Glutamatergic neuron (in vitro differentiated cells): ENCODE measurements at regions not wholly inside any gene's neighbourhood (a gene's known extent, or its start where the extent isn't known, plus 50 kb on each side); places are given as distances from the start of the nearest gene placed in this dataset.
"Not testable (repeated sequence)": the region's sequence is repeated elsewhere in the genome, so short reads cannot be mapped to it uniquely, and the experiment has no call there.

Experiments
- DNase-seq: peaks from one replicate; pipeline ENCODE4 v3.0.0; 2022
- H3K27ac Mint-ChIP-seq: one replicate; pipeline ENCODE4 v1.8.0; 2020; ENCODE audit warnings: mild to moderate bottlenecking, mixed read lengths, inconsistent platforms; ENCODE audit not compliant: unreplicated experiment
- H3K27me3 Mint-ChIP-seq: one replicate; pipeline ENCODE4 v1.8.0; 2020; ENCODE audit warnings: mild to moderate bottlenecking, moderate library complexity, mixed read lengths, inconsistent platforms; ENCODE audit not compliant: unreplicated experiment
- H3K36me3 Mint-ChIP-seq: one replicate; pipeline ENCODE4 v1.8.0; 2020; ENCODE audit warnings: mild to moderate bottlenecking, mixed read lengths, inconsistent platforms; ENCODE audit not compliant: unreplicated experiment
- H3K4me1 Mint-ChIP-seq: one replicate; pipeline ENCODE4 v1.8.0; 2020; ENCODE audit warnings: mild to moderate bottlenecking, low read depth, mixed read lengths, inconsistent platforms; ENCODE audit not compliant: unreplicated experiment
- H3K4me3 Mint-ChIP-seq: one replicate; pipeline ENCODE4 v1.8.0; 2020; ENCODE audit warnings: mild to moderate bottlenecking, mixed read lengths, inconsistent platforms; ENCODE audit not compliant: unreplicated experiment
- H3K9me3 Mint-ChIP-seq: one replicate; pipeline ENCODE4 v1.8.0; 2020; ENCODE audit warnings: mild to moderate bottlenecking, moderate library complexity, mixed read lengths, inconsistent platforms; ENCODE audit not compliant: unreplicated experiment
- CTCF ChIP-seq: fragments of 200-600 bp; sonication (generic); IDR thresholded peaks from one replicate; pipeline ENCODE4 v1.5.0; 2021; ENCODE audit not compliant: partially characterized antibody, unreplicated experiment

- no peak overlapping the region for H3K4me3 Mint-ChIP-seq
- H3K36me3 Mint-ChIP-seq, result no peaks in the 10 kb centered on the region
- H3K4me1 Mint-ChIP-seq, result no peaks in the 10 kb centered on the region
- H3K9me3 Mint-ChIP-seq, result peaks cover 1% of the 10 kb centered on the region
- no peak for DNase-seq
- TF ChIP-seq CTCF, result no peak
- H3K27me3 Mint-ChIP-seq, result no peaks in the 10 kb centered on the region
- H3K27ac Mint-ChIP-seq, result no peak overlapping the region
Observed at GRCh38 chr7:4604456-4604940, 77.6 kb upstream of the FOXK1 start.

DNA sequence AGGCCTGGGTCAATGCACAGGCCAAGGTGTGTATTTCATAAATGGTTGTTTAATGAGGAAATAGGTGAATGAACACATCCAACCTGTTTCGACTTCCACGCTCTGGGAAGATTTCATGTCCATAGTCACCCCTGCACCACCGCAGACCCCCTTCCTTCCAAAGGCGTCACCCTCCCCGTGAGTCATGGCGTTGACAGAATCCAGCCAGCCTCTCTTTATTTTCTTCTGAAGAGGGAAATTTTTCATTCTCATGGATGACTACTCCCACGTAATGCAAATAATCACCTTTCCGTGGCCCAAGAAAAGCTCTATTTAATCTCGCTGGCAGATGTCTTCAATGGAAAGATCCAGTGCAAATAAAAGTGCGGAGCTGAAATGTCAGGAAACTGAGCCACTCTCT, 75.3 kb upstream of the FOXK1 start:
- no peak for DNase-seq
- no peak overlapping the region for H3K4me3 Mint-ChIP-seq
- no peak overlapping the region for H3K27ac Mint-ChIP-seq
- H3K9me3 Mint-ChIP-seq, result peaks cover 1% of the 10 kb centered on the region
- H3K4me1 Mint-ChIP-seq, result no peaks in the 10 kb centered on the region
- H3K27me3 Mint-ChIP-seq, result peaks cover 2% of the 10 kb centered on the region
- TF ChIP-seq CTCF, result no peak
- H3K36me3 Mint-ChIP-seq, result no peaks in the 10 kb centered on the region

DNA sequence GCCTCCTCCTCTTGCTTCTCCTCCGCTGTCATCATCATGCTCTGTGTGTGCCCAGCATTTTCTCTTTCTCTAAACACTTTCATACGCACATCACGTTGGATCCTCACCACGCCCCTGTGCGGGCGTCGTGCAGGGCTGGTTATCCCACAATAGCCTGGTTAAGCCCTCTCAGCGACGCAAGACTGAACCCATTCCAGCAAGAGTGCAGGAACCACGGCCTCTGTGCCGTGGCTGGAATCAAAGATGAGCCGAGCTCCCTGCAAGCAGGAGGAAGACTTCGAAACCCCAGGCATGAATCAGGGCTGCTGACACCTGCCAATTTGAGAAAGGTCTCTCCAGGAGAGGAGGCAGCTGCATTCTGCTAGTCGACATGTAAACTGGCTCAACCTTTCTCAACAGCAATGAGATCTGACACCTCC, 74.8 kb upstream of the FOXK1 start:
- no peak overlapping the region for H3K27ac Mint-ChIP-seq
- peaks cover 1% of the 10 kb centered on the region for H3K9me3 Mint-ChIP-seq
- peaks cover 2% of the 10 kb centered on the region for H3K27me3 Mint-ChIP-seq
- no peaks in the 10 kb centered on the region for H3K36me3 Mint-ChIP-seq
- no peak for DNase-seq
- H3K4me3 Mint-ChIP-seq, result no peak overlapping the region
- H3K4me1 Mint-ChIP-seq, result no peaks in the 10 kb centered on the region
- no peak for TF ChIP-seq CTCF

DNA sequence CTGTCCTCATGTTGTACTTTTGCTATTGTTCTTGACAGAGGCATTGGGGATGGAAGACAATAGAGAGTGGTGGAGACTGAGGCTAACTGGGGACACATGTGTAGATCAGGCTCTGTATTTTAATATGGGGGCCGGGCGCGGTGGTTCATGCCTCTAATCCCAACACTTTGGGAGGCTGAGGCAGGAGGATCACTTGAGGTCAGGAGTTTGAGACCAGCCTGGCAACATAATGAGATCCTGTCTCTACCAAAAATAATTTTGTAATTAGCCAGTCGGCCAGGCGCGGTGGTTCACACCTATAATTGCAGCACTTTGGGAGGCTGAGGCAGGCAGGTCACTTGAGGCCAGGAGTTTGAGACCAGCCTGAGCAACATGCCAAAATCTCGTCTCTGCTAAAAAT, 72.5 kb upstream of the FOXK1 start:
- DNase-seq, H3K4me3 Mint-ChIP-seq, H3K9me3 Mint-ChIP-seq, H3K27me3 Mint-ChIP-seq, H3K36me3 Mint-ChIP-seq, H3K27ac Mint-ChIP-seq, H3K4me1 Mint-ChIP-seq: not testable (repeated sequence)

- Mint-ChIP-seq H3K27ac (no peak overlapping the region), H3K27me3 (peaks cover 2% of the 10 kb centered on the region), H3K4me1 (no peaks in the 10 kb centered on the region), H3K36me3 (no peaks in the 10 kb centered on the region), H3K4me3 (no peak overlapping the region), H3K9me3 (peaks cover 1% of the 10 kb centered on the region)
- TF ChIP-seq CTCF, result peak; percentile 86
- peak; percentile 27 for DNase-seq
Observed at GRCh38 chr7:4610768-4611467, 71.2 kb upstream of the FOXK1 start.
